H1 (cell line): ENCODE measurements at regions not wholly inside any gene's neighbourhood (a gene's known extent, or its start where the extent isn't known, plus 50 kb on each side); places are given as distances from the start of the nearest gene placed in this dataset.
"Not testable (repeated sequence)": the region's sequence is repeated elsewhere in the genome, so short reads cannot be mapped to it uniquely, and the experiment has no call there.

Experiments
- CTCF ChIA-PET: fragments of 300-600 bp; sonication (Branson Sonifier 250); formaldehyde crosslinking; loops from one replicate; lab custom pipeline; 2021; ENCODE audit not compliant: partially characterized antibody; lab: Charles Lee
- POLR2A ChIA-PET: fragments of 300-600 bp; sonication (Branson Sonifier 250); formaldehyde crosslinking; loops from one replicate; lab custom pipeline; 2021; ENCODE audit warnings: inconsistent platforms; ENCODE audit not compliant: partially characterized antibody; lab: Charles Lee
- DNase-seq, 2 experiments: peaks; one replicate each; pipeline versions ENCODE4 v3.0.0 to v3.0.0-alpha.2; 2010 to 2022; ENCODE audit warnings: low spot score in 2 of 2, low read depth in 1 of 2, mixed read lengths in 1 of 2
- FAIRE-seq: peaks from 2 replicates; lab custom pipeline; 2011; peaks lifted over from hg19 to GRCh38; lab: Jason Lieb, UNC
- H2AFZ ChIP-seq: 2 replicates; pipeline ENCODE4 v1.8.1; 2012; ENCODE audit warnings: low read length, inconsistent platforms
- H2AK5ac ChIP-seq: 2 replicates; pipeline ENCODE4 v1.6.1; 2013; ENCODE audit warnings: low read depth, low read length
- H2BK120ac ChIP-seq: replicated peaks from 2 replicates; pipeline ENCODE3; 2013; ENCODE audit warnings: low read depth, low read length, inconsistent platforms
- H2BK12ac ChIP-seq: 2 replicates; pipeline ENCODE4 v1.6.1; 2013; ENCODE audit warnings: low read depth, low read length
- H2BK15ac ChIP-seq: 2 replicates; pipeline ENCODE4 v1.6.1; 2013; ENCODE audit warnings: low read length
- H2BK20ac ChIP-seq: 2 replicates; pipeline ENCODE4 v1.6.1; 2013; ENCODE audit warnings: low read length
- H2BK5ac ChIP-seq: 2 replicates; pipeline ENCODE4 v1.6.1; 2013; ENCODE audit warnings: low read depth, low read length
- H3K14ac ChIP-seq: 2 replicates; pipeline ENCODE4 v1.6.1; 2013; ENCODE audit warnings: inconsistent platforms; ENCODE audit not compliant: insufficient read length
- H3K18ac ChIP-seq: 2 replicates; pipeline ENCODE4 v1.6.1; 2013; ENCODE audit warnings: low read length; ENCODE audit errors: extremely low read depth
- H3K23ac ChIP-seq: 2 replicates; pipeline ENCODE4 v1.6.1; 2013; ENCODE audit warnings: inconsistent platforms; ENCODE audit not compliant: insufficient read length
- H3K23me2 ChIP-seq: 2 replicates; pipeline ENCODE4 v1.6.1; 2013; ENCODE audit warnings: low read depth, low read length
- H3K27ac ChIP-seq: 2 replicates; pipeline ENCODE4 v1.6.1; 2011; ENCODE audit warnings: low read depth, low read length, inconsistent platforms
- H3K27me3 ChIP-seq, 4 experiments: replicated peaks in 1 of 4; 1 replicate in 1 of 4; 2 replicates in 3 of 4; pipeline versions ENCODE4 v1.6.1 to v1.8.1; 2011 to 2013; ENCODE audit warnings: low read length in 3 of 4, mild to moderate bottlenecking in 3 of 4, inconsistent platforms in 2 of 4, mixed read lengths in 2 of 4, moderate library complexity in 1 of 4; ENCODE audit not compliant: control insufficient read depth in 3 of 4, insufficient read depth in 3 of 4; ENCODE audit errors: extremely low read depth in 1 of 4
- H3K36me3 ChIP-seq, 4 experiments: 2 replicates each; pipeline versions ENCODE4 v1.6.1 to v1.8.1; 2011 to 2013; ENCODE audit warnings: mild to moderate bottlenecking in 4 of 4, low read length in 3 of 4, moderate library complexity in 2 of 4, control low read depth in 1 of 4, inconsistent platforms in 1 of 4; ENCODE audit not compliant: insufficient read depth in 4 of 4, control insufficient read depth in 2 of 4
- H3K4ac ChIP-seq: replicated peaks from 2 replicates; pipeline ENCODE3; 2013; ENCODE audit warnings: low read length, low read depth, mixed read lengths, inconsistent platforms; ENCODE audit not compliant: insufficient read length
- H3K4me1 ChIP-seq, 4 experiments: replicated peaks in 1 of 4; 1 replicate in 1 of 4; 2 replicates in 3 of 4; pipeline versions ENCODE4 v1.6.1 to v1.8.1; 2011 to 2013; ENCODE audit warnings: low read length in 3 of 4, inconsistent platforms in 2 of 4, mixed read lengths in 1 of 4; ENCODE audit not compliant: insufficient read depth in 4 of 4, control insufficient read depth in 3 of 4
- H3K4me2 ChIP-seq, 2 experiments: 2 replicates each; pipeline versions ENCODE4 v1.6.1 to v1.8.1; 2011 to 2013; ENCODE audit warnings: low read depth in 2 of 2, low read length in 2 of 2, control low read depth in 1 of 2, inconsistent platforms in 1 of 2, mild to moderate bottlenecking in 1 of 2; ENCODE audit not compliant: insufficient read depth in 1 of 2
- H3K4me3 ChIP-seq, 4 experiments: fragments of 200-600, 300-600 bp in 1 of 4; sonication (generic), shearing (Covaris generic), sonication (Bioruptor Twin) in 1 of 4; 2 replicates each; pipeline versions ENCODE4 v1.5.1 to v1.8.1; 2011 to 2016; ENCODE audit warnings: low read length in 4 of 4, low read depth in 3 of 4, control low read depth in 2 of 4, inconsistent platforms in 2 of 4, mild to moderate bottlenecking in 2 of 4, mixed read lengths in 1 of 4, moderate library complexity in 1 of 4; ENCODE audit not compliant: insufficient read depth in 2 of 4; ENCODE audit errors: extremely low read depth in 1 of 4
- H3K56ac ChIP-seq: replicated peaks from 2 replicates; pipeline ENCODE3; 2013; ENCODE audit warnings: low read depth, mild to moderate bottlenecking, mixed read lengths, low read length, inconsistent platforms; ENCODE audit not compliant: insufficient read length
- H3K79me1 ChIP-seq: 2 replicates; pipeline ENCODE4 v1.6.1; 2013; ENCODE audit warnings: low read depth, low read length, control low read depth
- H3K79me2 ChIP-seq, 2 experiments: 2 replicates each; pipeline versions ENCODE4 v1.6.1 to v1.8.1; 2012 to 2013; ENCODE audit warnings: low read length in 2 of 2, mild to moderate bottlenecking in 2 of 2, inconsistent platforms in 1 of 2; ENCODE audit not compliant: insufficient read depth in 2 of 2, control insufficient read depth in 1 of 2
- H3K9ac ChIP-seq, 4 experiments: replicated peaks in 1 of 4; 1 replicate in 1 of 4; 2 replicates in 3 of 4; pipeline versions ENCODE4 v1.6.1 to v1.8.1; 2011 to 2013; ENCODE audit warnings: low read depth in 3 of 4, low read length in 3 of 4, control low read depth in 2 of 4, mild to moderate bottlenecking in 2 of 4, moderate library complexity in 2 of 4, inconsistent platforms in 1 of 4; ENCODE audit errors: extremely low read depth in 1 of 4
- H3K9me3 ChIP-seq, 2 experiments: 2 replicates each; pipeline versions ENCODE4 v1.6.1 to v1.8.1; 2012 to 2013; ENCODE audit warnings: mild to moderate bottlenecking in 2 of 2, moderate library complexity in 2 of 2, control low read depth in 1 of 2, inconsistent platforms in 1 of 2, low read depth in 1 of 2, low read length in 1 of 2, mixed read lengths in 1 of 2; ENCODE audit not compliant: insufficient read depth in 2 of 2
- H4K20me1 ChIP-seq, 2 experiments: replicated peaks in 1 of 2; 2 replicates each; pipeline versions ENCODE3 to v1.8.1; 2011 to 2013; ENCODE audit warnings: inconsistent platforms in 2 of 2, low read length in 2 of 2, mild to moderate bottlenecking in 1 of 2; ENCODE audit not compliant: insufficient read depth in 2 of 2, control insufficient read depth in 1 of 2
- H4K5ac ChIP-seq: 2 replicates; pipeline ENCODE4 v1.6.1; 2013; ENCODE audit warnings: low read length, low read depth, mixed read lengths, inconsistent platforms; ENCODE audit not compliant: insufficient read length
- H4K8ac ChIP-seq: 2 replicates; pipeline ENCODE4 v1.8.0; 2013; ENCODE audit warnings: mild to moderate bottlenecking, moderate library complexity, low read length, inconsistent platforms; ENCODE audit not compliant: insufficient read depth; ENCODE audit errors: extremely low read depth
- H4K91ac ChIP-seq: replicated peaks from 2 replicates; pipeline ENCODE3; 2013; ENCODE audit warnings: low read length, mixed read lengths, inconsistent platforms; ENCODE audit not compliant: insufficient read length
- WGBS, 2 experiments: shearing (Covaris generic) in 1 of 2; methylation state at CpG; one replicate each; pipeline versions ENCODE4 v1.1.6 to v1.1.7; 2013 to 2015; ENCODE audit warnings: low lambda C conversion rate in 2 of 2, mixed read lengths in 2 of 2, inconsistent platforms in 1 of 2, low coverage in 1 of 2, missing lambda C conversion rate in 1 of 2; ENCODE audit not compliant: insufficient replicate concordance in 2 of 2, insufficient coverage in 1 of 2, insufficient read length in 1 of 2; ENCODE audit errors: extremely low coverage in 1 of 2, missing lambda C conversion rate in 1 of 2; 5-methylcytosine and 5-hydroxymethylcytosine counted together

- H2BK20ac ChIP-seq, H3K9me3 ChIP-seq, H3K23me2 ChIP-seq, H3K27ac ChIP-seq, H2BK120ac ChIP-seq, H3K23ac ChIP-seq, DNase-seq, H2AFZ ChIP-seq, H3K4me3 ChIP-seq, H3K79me2 ChIP-seq, H3K27me3 ChIP-seq, FAIRE-seq, H3K4ac ChIP-seq, H3K14ac ChIP-seq, H2BK15ac ChIP-seq, H3K9ac ChIP-seq, H3K18ac ChIP-seq, H2BK12ac ChIP-seq, H2AK5ac ChIP-seq, H4K8ac ChIP-seq, H3K36me3 ChIP-seq, H3K79me1 ChIP-seq, H3K56ac ChIP-seq, POLR2A ChIA-PET, H2BK5ac ChIP-seq, H4K20me1 ChIP-seq, H4K5ac ChIP-seq, H4K91ac ChIP-seq, CTCF ChIA-PET, H3K4me2 ChIP-seq, H3K4me1 ChIP-seq: not testable (repeated sequence)
- 91% methylated on average over 2 of the region's 2 CpGs; no CpG with 5 or more reads in 1 of the 2 experiments for WGBS, 2 experiments
These were observed 236.2 kb downstream of the FOXD4L6 start for GRCh38 chr9:40892315-40892714.

DNA sequence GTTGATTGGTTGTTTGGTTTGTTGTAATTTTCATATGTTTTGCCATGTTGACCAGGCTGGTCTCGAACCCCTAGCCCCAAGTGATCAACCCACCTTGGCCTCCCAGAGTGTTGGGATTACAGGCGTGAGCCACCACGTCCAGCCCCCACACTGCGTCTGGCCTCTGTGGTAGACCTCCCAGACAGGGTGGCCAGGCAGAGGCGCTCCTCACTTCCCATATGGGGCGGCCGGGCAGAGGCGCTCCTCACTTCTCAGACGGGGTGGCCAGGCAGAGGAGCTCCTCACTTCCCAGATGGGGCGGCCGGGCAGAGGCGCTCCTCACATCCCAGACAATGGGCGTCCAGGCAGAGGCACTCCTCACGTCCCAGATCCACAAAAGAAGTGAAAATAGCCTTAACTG lies 242.6 kb downstream of the FOXD4L6 start:
- WGBS, 2 experiments, result 83% methylated on average over 14 of the region's 14 CpGs; no CpG with 5 or more reads in 1 of the 2 experiments
- H3K4ac ChIP-seq, FAIRE-seq, CTCF ChIA-PET, H4K5ac ChIP-seq, H2BK120ac ChIP-seq, H2BK5ac ChIP-seq, H3K27me3 ChIP-seq, H2BK12ac ChIP-seq, H3K14ac ChIP-seq, H3K4me1 ChIP-seq, H3K79me1 ChIP-seq, H2BK20ac ChIP-seq, H3K23ac ChIP-seq, H3K18ac ChIP-seq, H2BK15ac ChIP-seq, H3K27ac ChIP-seq, H2AFZ ChIP-seq, H3K79me2 ChIP-seq, H4K20me1 ChIP-seq, H4K8ac ChIP-seq, H3K56ac ChIP-seq, H3K4me2 ChIP-seq, H3K23me2 ChIP-seq, POLR2A ChIA-PET, H3K9ac ChIP-seq, H4K91ac ChIP-seq, H2AK5ac ChIP-seq, H3K4me3 ChIP-seq, H3K36me3 ChIP-seq: not testable (repeated sequence)
- H3K9me3 ChIP-seq, result peaks cover 21 to 32% of the 10 kb centered on the region in 2 experiments
- DNase-seq, result peak in 1 of 2 experiments; percentile 23
